ENCODE measurements at regions not wholly inside any gene's neighbourhood (a gene's known extent, or its start where the extent isn't known, plus 50 kb on each side); places are given as distances from the start of the nearest gene placed in this dataset.

- TF ChIP-seq CTCF (IDR thresholded peaks at IDR 0.05) = no peak
- no peak for TF ChIP-seq REST (IDR thresholded peaks at IDR 0.05; ENCODE audit: insufficient read depth in 1 of 2, low read depth in 2 of 2, low read length in 1 of 2)
- no peak for TF ChIP-seq POLR2AphosphoS5 (IDR thresholded peaks at IDR 0.05; ENCODE audit: low read depth, low read length)
Observed at GRCh38 chr13:74687442-74688182, 553.4 kb upstream of the KLF12 start.

Data from Panc1 (cell line).